Spleen (tissue), 7 donors: ENCODE measurements at regions not wholly inside any gene's neighbourhood (a gene's known extent, or its start where the extent isn't known, plus 50 kb on each side); places are given as distances from the start of the nearest gene placed in this dataset.

ENCODE experiments used
- CTCF ChIP-seq, 11 experiments: fragments of 200-600 bp in 7 of 11; fragments of 450-650 bp in 4 of 11; sonication (generic) in 4 of 11; IDR thresholded peaks in 8 of 11; conservative IDR thresholded peaks in 3 of 11; 1 replicate in 7 of 11; 2 replicates in 4 of 11; pipeline versions ENCODE4 v1.4.0 to v1.8.0; 2016 to 2021; ENCODE audit warnings: antibody characterized with exemption in 11 of 11, inconsistent platforms in 4 of 11, mild to moderate bottlenecking in 1 of 11
- POLR2A ChIP-seq, 3 donors: fragments of 450-650 bp; IDR thresholded peaks; one replicate each; pipeline ENCODE4 v1.5.1; 2017; ENCODE audit warnings: antibody characterized with exemption in 3 of 3, mild to moderate bottlenecking in 1 of 3
- POLR2AphosphoS5 ChIP-seq, 3 donors: sonication (generic); formaldehyde crosslinking; IDR thresholded peaks; one replicate each; pipeline ENCODE4 v1.5.1; 2017; ENCODE audit warnings: antibody characterized with exemption in 3 of 3
- donor health status: DM: no; HTN: no; CAD: no; lungs with moderate emphysema.
- donor health status: DM: no; HTN: no; CAD: no.
- donor health status: DM: no; HTN: no; CAD: no.

- TF ChIP-seq POLR2A (IDR thresholded peaks at IDR 0.05) (no peak), CTCF (IDR thresholded peaks at IDR 0.05 in 8 of 11, conservative IDR thresholded peaks at IDR 0.05 in 3 of 11) (no peak), POLR2AphosphoS5 (IDR thresholded peaks at IDR 0.05) (no peak)
Observed at GRCh38 chr11:29957431-29957830, 59.4 kb downstream of the KCNA4 start.
